ENCODE measurements at regions not wholly inside any gene's neighbourhood (a gene's known extent, or its start where the extent isn't known, plus 50 kb on each side); places are given as distances from the start of the nearest gene placed in this dataset.

- no peak overlapping the region for H3K4me2 ChIP-seq (ENCODE audit: control insufficient read depth, extremely low read depth, insufficient read depth, low read depth, low read length)
- H3K27me3 ChIP-seq (ENCODE audit: control insufficient read depth, extremely low read depth, insufficient read depth, low read length) = no peaks in the 10 kb centered on the region
- no peak overlapping the region for H3K27ac ChIP-seq (ENCODE audit: control insufficient read depth, insufficient read depth, low read length)
- FAIRE-seq = no peak
- H3K36me3 ChIP-seq (ENCODE audit: control insufficient read depth in 2 of 2, extremely low read depth in 1 of 2, insufficient read depth in 2 of 2, low read length in 2 of 2) = no peaks in the 10 kb centered on the region
- H3K9me1 ChIP-seq (ENCODE audit: control insufficient read depth, extremely low read depth, insufficient read depth, low read length) = no peaks in the 10 kb centered on the region
- H4K20me1 ChIP-seq (ENCODE audit: control insufficient read depth, extremely low read depth, insufficient read depth, low read length) = no peaks in the 10 kb centered on the region
- H2AFZ ChIP-seq (ENCODE audit: control insufficient read depth, low read length) = no peak overlapping the region
- no peaks in the 10 kb centered on the region for H3K9me3 ChIP-seq (ENCODE audit: control insufficient read depth, low read depth, low read length)
- H3K79me2 ChIP-seq (ENCODE audit: control insufficient read depth, insufficient read depth, low read length) = no peaks in the 10 kb centered on the region
- H3K9ac ChIP-seq (ENCODE audit: control insufficient read depth, extremely low read depth, insufficient read depth, low read length) = no peak overlapping the region
- no peak for DNase-seq (ENCODE audit: low read depth, low spot score)
- TF ChIP-seq EZH2 (IDR thresholded peaks at IDR 0.05; ENCODE audit: low read length) = no peak
- TF ChIP-seq, protein P1, sequence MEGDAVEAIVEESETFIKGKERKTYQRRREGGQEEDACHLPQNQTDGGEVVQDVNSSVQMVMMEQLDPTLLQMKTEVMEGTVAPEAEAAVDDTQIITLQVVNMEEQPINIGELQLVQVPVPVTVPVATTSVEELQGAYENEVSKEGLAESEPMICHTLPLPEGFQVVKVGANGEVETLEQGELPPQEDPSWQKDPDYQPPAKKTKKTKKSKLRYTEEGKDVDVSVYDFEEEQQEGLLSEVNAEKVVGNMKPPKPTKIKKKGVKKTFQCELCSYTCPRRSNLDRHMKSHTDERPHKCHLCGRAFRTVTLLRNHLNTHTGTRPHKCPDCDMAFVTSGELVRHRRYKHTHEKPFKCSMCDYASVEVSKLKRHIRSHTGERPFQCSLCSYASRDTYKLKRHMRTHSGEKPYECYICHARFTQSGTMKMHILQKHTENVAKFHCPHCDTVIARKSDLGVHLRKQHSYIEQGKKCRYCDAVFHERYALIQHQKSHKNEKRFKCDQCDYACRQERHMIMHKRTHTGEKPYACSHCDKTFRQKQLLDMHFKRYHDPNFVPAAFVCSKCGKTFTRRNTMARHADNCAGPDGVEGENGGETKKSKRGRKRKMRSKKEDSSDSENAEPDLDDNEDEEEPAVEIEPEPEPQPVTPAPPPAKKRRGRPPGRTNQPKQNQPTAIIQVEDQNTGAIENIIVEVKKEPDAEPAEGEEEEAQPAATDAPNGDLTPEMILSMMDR (optimal IDR thresholded peaks at IDR 0.05 in 1 of 3, IDR thresholded peaks at IDR 0.05 in 1 of 3, conservative IDR thresholded peaks at IDR 0.05 in 1 of 3; ENCODE audit: extremely low read depth in 1 of 3, insufficient read depth in 2 of 3, low read length in 3 of 3) = no peak
- H3K4me1 ChIP-seq (ENCODE audit: control insufficient read depth, extremely low read depth, insufficient read depth, low read length) = peaks cover 8% of the 10 kb centered on the region
- H3K4me3 ChIP-seq (ENCODE audit: control insufficient read depth in 2 of 3, extremely low read depth in 1 of 3, insufficient read depth in 2 of 3, low read depth in 1 of 3, low read length in 3 of 3) = no peak overlapping the region
- dilution Hi-C loops (cut with MboI; ENCODE audit: extremely low pct_ligation_motif_present, low sequenced_read_pairs) = no loop called here
These were observed 211.9 kb upstream of the HS3ST1 start for GRCh38 chr4:11640584-11640983.

DNA sequence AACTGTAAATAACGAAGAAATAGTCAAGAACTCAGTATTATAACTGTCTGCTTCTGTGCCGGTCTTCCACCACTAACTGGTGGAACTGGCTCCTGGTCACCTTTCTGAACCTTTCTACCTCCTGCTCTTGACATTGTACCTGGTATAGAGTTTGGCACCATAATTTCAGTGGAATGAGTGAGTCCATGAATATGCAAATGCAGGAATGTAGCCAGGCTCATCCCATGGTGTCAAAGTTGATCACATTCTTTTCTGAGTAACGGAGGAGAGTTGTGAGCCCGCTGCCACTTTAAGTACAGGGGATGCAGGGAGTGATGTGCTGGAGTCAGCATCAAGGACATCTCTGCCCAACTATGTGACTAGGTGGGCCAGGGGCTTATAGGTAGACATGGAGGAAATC lies 207.9 kb upstream of the HS3ST1 start:
- no peaks in the 10 kb centered on the region for H3K9me1 ChIP-seq (ENCODE audit: control insufficient read depth, extremely low read depth, insufficient read depth, low read length)
- no peaks in the 10 kb centered on the region for H3K79me2 ChIP-seq (ENCODE audit: control insufficient read depth, insufficient read depth, low read length)
- H3K9me3 ChIP-seq (ENCODE audit: control insufficient read depth, low read depth, low read length) = no peaks in the 10 kb centered on the region
- peaks cover 41% of the 10 kb centered on the region for H3K4me1 ChIP-seq (ENCODE audit: control insufficient read depth, extremely low read depth, insufficient read depth, low read length)
- TF ChIP-seq, protein P1 (optimal IDR thresholded peaks at IDR 0.05 in 1 of 3, IDR thresholded peaks at IDR 0.05 in 1 of 3, conservative IDR thresholded peaks at IDR 0.05 in 1 of 3; ENCODE audit: extremely low read depth in 1 of 3, insufficient read depth in 2 of 3, low read length in 3 of 3) = no peak
- TF ChIP-seq EZH2 (IDR thresholded peaks at IDR 0.05; ENCODE audit: low read length) = no peak
- no peak overlapping the region for H2AFZ ChIP-seq (ENCODE audit: control insufficient read depth, low read length)
- H3K27me3 ChIP-seq (ENCODE audit: control insufficient read depth, extremely low read depth, insufficient read depth, low read length) = no peaks in the 10 kb centered on the region
- no peak overlapping the region for H3K4me3 ChIP-seq (ENCODE audit: control insufficient read depth in 2 of 3, extremely low read depth in 1 of 3, insufficient read depth in 2 of 3, low read depth in 1 of 3, low read length in 3 of 3)
- H3K36me3 ChIP-seq (ENCODE audit: control insufficient read depth in 2 of 2, extremely low read depth in 1 of 2, insufficient read depth in 2 of 2, low read length in 2 of 2) = no peaks in the 10 kb centered on the region
- dilution Hi-C loops (cut with MboI; ENCODE audit: extremely low pct_ligation_motif_present, low sequenced_read_pairs) = no loop called here
- H3K27ac ChIP-seq (ENCODE audit: control insufficient read depth, insufficient read depth, low read length) = peak overlapping the region; percentile 96
- DNase-seq (ENCODE audit: low read depth, low spot score) = no peak
- peak; percentile 36 for FAIRE-seq
- H3K4me2 ChIP-seq (ENCODE audit: control insufficient read depth, extremely low read depth, insufficient read depth, low read depth, low read length) = no peak overlapping the region
- H4K20me1 ChIP-seq (ENCODE audit: control insufficient read depth, extremely low read depth, insufficient read depth, low read length) = no peaks in the 10 kb centered on the region
- no peak overlapping the region for H3K9ac ChIP-seq (ENCODE audit: control insufficient read depth, extremely low read depth, insufficient read depth, low read length)

Data from keratinocyte (primary cell).